Erythroblast (primary cell): ENCODE measurements at regions not wholly inside any gene's neighbourhood (a gene's known extent, or its start where the extent isn't known, plus 50 kb on each side); places are given as distances from the start of the nearest gene placed in this dataset.

Experiments used
- GATA1 ChIP-seq: IDR thresholded peaks from 2 replicates; pipeline ENCODE4 v1.6.1; 2011; ENCODE audit warnings: low read depth, mild to moderate bottlenecking, control low read depth, low read length, moderate library complexity
- POLR2A ChIP-seq: IDR thresholded peaks from 2 replicates; pipeline ENCODE4 v1.6.1; 2011; ENCODE audit warnings: mild to moderate bottlenecking, low read length

DNA sequence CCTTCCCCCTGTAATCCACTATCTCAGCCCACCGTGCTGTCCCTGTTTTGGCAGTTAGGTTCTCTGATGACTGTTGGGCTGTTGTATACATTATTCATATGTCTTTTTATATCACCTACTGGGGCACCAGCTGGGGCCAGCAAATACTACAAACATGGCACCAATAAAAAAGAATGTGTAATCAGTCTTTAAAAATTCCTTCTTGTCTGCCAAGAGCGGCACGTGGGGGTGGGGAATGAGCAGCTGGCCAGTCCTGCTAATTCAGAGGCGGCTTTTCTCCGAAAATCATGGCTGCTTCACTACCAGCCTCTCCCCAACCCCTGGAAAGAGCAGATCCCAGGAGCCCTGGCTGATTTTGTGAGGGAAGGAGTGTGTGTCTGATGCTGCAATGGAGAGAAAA lies 77.7 kb upstream of the EEF2KMT start:
- TF ChIP-seq POLR2A, result no peak
- TF ChIP-seq GATA1, result no peak
